Activated CD4-positive, alpha-beta T cell treated with anti-CD3 and anti-CD28 coated beads, Interleukin-2, Interleukin-4, amounts not matched to agents 100 ng/mL and 50 ng/mL, durations not matched to agents 16 hours and 8 hours (primary cell): ENCODE measurements at regions not wholly inside any gene's neighbourhood (a gene's known extent, or its start where the extent isn't known, plus 50 kb on each side); places are given as distances from the start of the nearest gene placed in this dataset.
"Not testable (repeated sequence)": the region's sequence is repeated elsewhere in the genome, so short reads cannot be mapped to it uniquely, and the experiment has no call there.

ENCODE experiments used
- DNase-seq: peaks from one replicate; pipeline ENCODE4 v3.0.0-alpha.2; 2020; ENCODE audit warnings: low spot score

- no peak for DNase-seq
These were observed 589.6 kb downstream of the TBC1D22A start for GRCh38 chr22:47351836-47352579.

DNA sequence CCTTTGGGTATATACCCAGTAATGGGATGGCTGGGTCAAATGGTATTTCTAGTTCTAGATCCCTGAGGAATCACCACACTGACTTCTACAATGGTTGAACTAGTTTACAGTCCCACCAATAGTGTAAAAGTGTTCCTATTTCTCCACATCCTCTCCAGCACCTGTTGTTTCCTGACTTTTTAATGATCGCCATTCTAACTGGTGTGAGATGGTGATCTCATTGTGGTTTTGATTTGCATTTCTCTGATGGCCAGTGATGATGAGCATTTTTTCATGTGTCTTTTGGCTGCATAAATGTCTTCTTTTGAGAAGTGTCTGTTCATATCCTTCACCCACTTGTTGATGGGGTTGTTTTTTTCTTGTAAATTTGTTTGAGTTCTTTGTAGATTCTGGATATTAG lies 583.8 kb downstream of the TBC1D22A start:
- not testable (repeated sequence) for DNase-seq

DNA sequence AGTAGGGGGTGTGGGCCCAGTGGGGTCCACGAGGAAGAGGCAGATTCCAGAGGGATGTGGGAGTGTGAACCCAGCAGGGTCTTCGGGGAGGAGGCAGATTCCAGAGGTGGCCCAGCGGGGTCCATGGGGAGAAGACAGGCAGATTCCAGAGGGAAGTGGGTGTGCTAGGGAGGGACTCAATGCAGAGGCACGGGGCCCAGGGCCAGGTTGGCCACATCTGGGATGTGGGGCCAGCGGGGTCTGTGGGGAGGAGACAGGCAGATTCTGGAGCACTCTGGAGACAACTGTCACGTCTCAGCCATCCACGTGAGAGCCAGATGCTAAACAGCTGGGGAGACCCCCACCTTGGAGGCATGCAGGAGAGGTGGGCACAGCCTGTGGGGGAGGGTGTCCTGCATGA lies 582.6 kb downstream of the TBC1D22A start:
- DNase-seq, result no peak

DNA sequence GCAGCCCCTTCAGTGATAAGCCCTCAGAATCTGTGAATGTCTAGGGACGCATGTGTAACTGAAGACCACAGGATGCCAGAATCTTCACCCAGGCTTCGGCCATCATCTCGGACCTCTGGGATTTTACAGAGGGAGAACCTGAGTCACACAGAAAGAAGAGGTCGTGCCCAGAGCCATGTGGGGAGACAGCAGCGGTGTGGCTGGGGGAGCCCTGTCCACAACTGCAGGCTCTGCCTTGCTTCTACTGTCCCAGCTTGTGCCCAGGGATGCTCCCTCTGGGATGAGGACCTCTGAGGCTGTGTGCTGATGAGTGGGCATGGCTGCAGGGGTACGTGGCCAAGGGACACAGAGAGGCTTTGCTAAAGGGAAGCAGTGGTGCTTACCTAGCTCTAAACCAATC lies 582.0 kb downstream of the TBC1D22A start:
- DNase-seq, result no peak

DNA sequence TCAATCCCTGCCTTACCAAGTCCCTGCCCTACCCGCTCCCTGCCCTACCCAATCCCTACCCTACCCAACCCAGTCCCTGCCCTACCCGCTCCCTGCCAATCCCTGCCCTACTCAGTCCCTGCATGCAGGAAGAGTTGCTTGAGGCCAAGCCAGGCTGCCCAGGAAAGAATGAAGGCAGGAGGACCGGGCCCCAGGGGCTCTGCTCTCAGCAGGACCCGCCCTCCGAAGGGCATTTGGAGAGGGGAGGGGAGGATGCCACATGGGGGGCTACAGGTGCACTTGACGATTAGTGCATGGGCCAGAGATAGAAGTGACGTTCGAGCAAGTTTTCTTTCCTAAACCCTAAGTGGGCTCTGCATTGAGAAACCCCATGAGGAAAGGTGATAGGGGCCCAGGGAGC lies 581.2 kb downstream of the TBC1D22A start:
- DNase-seq, result no peak

DNA sequence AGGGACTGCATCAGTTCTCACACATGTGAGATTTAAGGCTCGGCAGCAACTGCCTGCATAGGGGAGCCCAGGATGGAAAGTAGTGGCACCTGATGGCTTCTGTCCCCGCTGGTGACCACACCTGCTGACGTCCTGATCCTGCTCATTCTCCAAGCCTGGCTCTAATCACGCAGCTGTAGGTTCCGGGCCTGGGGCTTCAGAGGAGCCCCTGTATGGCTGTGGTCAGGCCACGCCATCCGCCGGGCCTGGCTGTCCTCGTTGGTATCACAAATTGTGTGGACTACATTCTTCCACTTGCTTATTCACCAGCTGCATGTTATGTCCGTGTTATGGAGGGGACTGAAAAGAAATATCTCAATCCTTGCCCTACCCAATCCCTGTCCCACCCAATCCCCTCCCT lies 580.0 kb downstream of the TBC1D22A start:
- DNase-seq, result no peak

DNA sequence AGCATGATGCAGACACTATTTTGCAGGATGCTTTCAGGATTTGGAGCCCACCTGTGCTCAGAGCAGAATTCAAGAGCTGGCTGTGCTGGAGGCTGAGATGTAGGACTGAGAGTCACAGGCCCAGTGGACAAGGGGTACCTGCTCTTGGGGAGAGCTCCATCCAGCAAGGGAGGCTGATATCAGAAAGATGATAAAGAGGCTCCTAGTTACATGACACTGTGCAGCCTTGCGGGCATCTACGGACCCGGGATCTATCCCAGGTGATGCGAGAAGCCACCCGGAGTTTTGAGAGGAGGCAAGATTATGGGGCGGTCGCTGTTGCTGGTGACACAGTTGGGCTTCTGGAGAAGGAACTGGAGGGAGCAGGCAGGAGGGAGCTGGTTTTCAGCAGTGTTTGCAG lies 579.0 kb downstream of the TBC1D22A start:
- DNase-seq, result no peak

DNA sequence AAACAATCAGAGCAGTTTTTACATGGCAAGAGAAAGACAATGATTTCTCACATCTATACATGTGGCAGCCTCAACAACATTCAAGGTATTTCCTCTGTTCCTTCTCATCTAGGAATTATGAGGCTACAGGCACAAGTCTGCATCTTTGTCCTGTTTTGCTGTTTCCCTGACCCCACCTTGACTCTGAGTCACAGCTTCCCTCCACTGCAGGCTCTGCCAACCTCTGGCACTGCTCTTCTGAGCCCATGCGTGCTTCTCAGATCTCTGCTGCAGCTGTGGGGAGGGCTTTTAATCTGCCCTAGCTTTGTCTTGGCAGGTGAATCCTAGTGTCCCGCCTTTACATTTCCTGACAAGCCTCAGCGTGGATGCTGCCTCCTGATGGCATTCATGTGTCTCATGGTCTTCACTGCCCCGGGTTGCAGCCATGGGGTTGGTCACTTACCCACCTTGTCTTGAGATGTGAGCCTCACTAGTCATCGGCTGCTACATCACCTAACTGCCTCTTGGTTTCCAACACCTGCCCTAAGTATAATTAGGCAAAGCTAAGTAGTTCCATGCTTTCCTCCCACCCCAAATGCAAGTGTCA lies 578.5 kb downstream of the TBC1D22A start:
- DNase-seq, result no peak

- no peak for DNase-seq
These were observed 574.7 kb downstream of the TBC1D22A start for GRCh38 chr22:47337161-47337621.

DNA sequence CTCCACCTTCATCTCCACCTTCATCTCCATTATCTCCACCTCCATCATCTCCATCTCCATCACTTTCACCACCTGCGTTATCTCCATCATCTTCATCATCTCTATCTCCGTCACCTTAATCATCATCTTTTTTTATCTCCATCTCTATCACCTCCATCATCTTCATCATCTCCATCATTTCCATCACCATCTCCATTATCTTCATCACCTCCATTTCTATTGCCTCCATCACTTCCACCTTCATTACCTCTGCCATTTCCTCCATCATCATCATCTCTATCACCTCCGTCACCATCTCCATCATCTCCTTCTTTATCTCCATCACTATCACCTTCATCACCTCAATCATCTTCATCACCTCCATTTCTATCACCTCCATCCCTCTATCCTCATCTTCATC lies 573.5 kb downstream of the TBC1D22A start:
- no peak for DNase-seq

DNA sequence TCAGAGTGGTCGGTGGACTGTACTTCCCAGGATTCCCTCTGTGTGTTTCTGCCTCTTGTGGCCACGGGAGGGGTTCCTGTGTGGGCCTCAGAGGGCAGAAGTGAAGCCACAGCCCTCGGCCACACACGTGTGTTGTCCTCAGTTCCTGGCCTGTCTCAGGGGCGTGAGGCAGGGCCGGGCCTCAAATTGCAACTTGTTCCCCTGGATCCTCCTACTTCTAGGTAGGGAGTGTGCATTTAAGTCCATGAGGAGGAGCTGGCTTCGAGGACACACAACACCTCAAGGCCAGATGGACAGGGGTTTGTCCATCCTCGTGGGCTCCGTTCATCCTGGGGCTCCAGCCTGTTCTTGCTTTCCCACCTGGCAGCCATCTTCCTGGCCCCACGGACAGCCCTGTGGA lies 573.0 kb downstream of the TBC1D22A start:
- DNase-seq, result no peak

- no peak for DNase-seq
These were observed 572.2 kb downstream of the TBC1D22A start for GRCh38 chr22:47334601-47335000.

- DNase-seq, result no peak
These were observed 571.2 kb downstream of the TBC1D22A start for GRCh38 chr22:47333625-47334024.

GRCh38 chr22:47332246-47332980 lies 570.0 kb downstream of the TBC1D22A start:
- DNase-seq, result no peak

DNA sequence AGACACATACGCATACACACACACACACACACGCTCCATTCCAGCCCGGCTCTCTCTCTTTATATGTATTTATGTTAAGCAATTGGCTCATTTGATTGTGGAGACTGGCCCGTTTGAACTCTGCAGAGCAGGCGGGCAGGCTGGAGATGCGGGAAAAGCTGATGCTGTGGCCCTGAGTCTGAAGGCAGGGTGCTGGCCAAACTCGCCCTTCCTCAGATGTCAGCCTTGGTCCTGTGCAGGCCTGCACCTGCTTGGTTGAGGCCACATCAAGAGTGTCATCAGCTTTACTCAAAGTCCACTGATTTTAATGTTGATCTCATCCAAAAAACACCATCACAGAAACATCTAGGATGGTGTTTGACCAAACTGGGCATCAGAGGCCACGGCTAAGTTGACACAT lies 569.3 kb downstream of the TBC1D22A start:
- no peak for DNase-seq

DNA sequence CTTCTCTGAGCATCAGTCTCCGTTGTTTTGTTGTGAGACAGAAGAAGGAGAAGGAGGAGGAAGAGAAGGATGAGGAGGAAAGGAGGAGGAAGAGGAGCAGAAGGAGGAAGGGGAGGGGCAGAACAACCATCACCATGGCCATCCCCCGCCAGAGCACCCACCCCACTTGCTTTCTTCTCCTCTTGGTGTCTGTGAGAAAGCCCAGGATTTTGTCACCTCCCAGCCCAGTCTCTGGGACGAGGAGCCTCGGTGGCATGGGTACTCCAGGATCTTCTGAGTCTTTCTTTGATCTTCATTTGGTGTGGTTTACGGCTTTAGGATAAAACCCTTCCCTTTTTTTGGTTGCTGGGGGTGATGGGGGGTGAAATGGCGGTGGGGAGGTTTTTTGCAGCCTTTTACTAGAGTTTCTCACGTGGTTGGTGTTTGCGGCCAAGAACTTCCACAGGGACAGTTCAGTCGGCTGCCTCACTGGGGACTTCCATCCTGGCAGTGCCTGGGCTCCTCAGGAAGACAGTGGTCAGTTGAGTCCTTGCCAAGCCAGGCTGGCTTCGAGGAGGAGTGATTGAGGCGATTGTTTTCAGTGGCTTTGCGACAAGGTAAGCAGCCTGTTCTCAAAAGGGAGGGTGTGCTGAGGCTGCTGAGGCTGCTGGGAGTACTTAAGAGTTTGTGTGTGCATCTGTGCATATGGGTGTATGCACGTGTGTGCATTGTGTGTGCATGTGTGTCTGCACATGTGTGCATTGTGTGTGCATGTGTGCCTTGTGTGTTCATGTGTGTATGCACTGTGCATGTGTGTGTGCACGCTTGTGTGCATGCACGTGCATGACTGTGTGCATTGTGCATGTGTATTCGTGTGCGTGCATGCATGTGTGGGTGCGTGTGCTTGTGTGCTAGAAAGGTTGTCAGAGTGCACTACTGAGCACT lies 567.5 kb downstream of the TBC1D22A start:
- DNase-seq, result no peak

DNA sequence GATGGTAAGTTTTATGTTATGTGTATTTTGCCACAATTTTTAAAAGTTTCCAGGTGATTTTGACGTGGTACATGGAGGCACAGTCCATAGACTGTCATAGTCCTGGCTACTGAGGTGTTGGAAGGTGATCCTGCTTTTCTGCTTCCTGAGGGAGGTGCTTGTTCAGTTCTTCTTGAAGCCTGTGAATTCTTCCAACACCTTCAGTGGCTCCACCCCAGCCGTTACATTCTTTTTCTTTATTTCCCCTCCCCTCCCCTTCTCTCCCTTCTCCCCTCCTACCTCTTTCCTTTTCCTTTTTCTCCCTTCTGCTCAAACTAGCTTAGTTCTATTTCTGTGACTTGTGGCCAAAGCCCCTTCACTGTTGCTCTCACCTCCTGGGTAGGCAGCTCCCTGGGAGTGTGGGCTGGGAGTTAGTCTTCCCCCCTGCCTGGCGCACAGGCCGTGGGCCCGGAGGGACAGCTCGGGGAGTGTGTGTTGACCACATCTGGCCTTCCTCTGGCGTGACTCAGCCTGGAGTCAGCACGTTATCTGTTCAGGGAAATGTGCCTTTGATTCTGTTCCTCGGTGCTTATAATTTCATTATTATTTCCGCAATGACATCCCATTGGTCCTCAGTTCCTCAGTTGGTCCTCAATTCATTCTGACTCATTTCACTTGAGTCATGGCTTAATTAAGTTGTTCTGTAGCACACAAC lies 566.2 kb downstream of the TBC1D22A start:
- no peak for DNase-seq

GRCh38 chr22:47327241-47327640 lies 564.8 kb downstream of the TBC1D22A start:
- DNase-seq, result no peak

- no peak for DNase-seq
These were observed 562.8 kb downstream of the TBC1D22A start for GRCh38 chr22:47325249-47325648.

DNA sequence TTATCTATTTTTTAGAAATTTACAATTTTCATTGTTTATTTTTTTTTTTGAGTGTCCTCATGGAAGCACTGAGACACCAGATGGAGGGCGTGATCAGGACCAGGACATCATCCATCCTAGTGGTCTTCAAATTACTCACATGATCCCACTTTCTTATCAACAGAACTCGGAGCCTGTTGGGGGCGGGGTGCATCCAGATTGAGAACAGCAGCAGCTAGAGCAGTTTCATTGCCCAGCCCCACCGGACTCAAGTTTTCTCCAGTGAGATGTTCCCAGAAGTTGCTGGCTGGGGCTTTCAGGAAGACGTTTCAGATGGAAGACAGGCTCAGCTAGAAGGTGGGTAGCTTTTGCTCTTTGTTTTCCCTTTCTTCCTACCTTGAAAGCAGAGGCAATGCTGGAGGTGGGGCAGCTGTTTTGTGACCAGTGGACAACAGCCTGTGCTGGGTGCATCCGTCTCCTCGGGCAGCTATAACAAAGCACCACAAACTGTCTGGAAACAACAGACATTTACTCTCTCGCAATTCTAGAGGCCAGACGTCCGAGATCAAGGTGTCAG lies 562.1 kb downstream of the TBC1D22A start:
- DNase-seq, result no peak

GRCh38 chr22:47323518-47323917 lies 561.1 kb downstream of the TBC1D22A start:
- DNase-seq, result no peak
